Neural crest cell (in vitro differentiated cells): ENCODE measurements at regions not wholly inside any gene's neighbourhood (a gene's known extent, or its start where the extent isn't known, plus 50 kb on each side); places are given as distances from the start of the nearest gene placed in this dataset.

Experiments used
- DNase-seq: peaks from one replicate; pipeline ENCODE4 v3.0.0; 2021; ENCODE audit warnings: low read depth, mixed read lengths, low spot score
- H3K27ac Mint-ChIP-seq: one replicate; pipeline ENCODE4 v1.8.0; 2021; ENCODE audit warnings: mild to moderate bottlenecking, mixed read lengths; ENCODE audit not compliant: unreplicated experiment
- H3K27me3 Mint-ChIP-seq: 2 replicates; pipeline ENCODE4 v1.8.0; 2021; ENCODE audit warnings: low read depth, mild to moderate bottlenecking, mixed read lengths
- H3K36me3 Mint-ChIP-seq: 2 replicates; pipeline ENCODE4 v1.8.0; 2021; ENCODE audit warnings: low read depth, mild to moderate bottlenecking, mixed read lengths
- H3K4me1 Mint-ChIP-seq: 2 replicates; pipeline ENCODE4 v1.8.0; 2021; ENCODE audit warnings: mixed read lengths
- H3K4me3 Mint-ChIP-seq: one replicate; pipeline ENCODE4 v1.8.0; 2021; ENCODE audit warnings: mild to moderate bottlenecking, mixed read lengths
- H3K9me3 Mint-ChIP-seq: 2 replicates; pipeline ENCODE4 v1.8.0; 2021; ENCODE audit warnings: mixed read lengths
- CTCF ChIP-seq: fragments of 200-600 bp; sonication (generic); conservative IDR thresholded peaks from 2 replicates; pipeline ENCODE4 v1.5.0; 2021; ENCODE audit warnings: antibody characterized with exemption, mild to moderate bottlenecking

- Mint-ChIP-seq H3K27me3 (no peaks in the 10 kb centered on the region), H3K36me3 (no peaks in the 10 kb centered on the region), H3K4me3 (no peak overlapping the region), H3K4me1 (peaks cover 6% of the 10 kb centered on the region), H3K27ac (no peak overlapping the region), H3K9me3 (peaks cover 5% of the 10 kb centered on the region)
- DNase-seq = no peak
- TF ChIP-seq CTCF = no peak
These were observed 365.1 kb upstream of the NFE2L3 start for GRCh38 chr7:25786936-25787335.

- H3K36me3 Mint-ChIP-seq = no peaks in the 10 kb centered on the region
- no peaks in the 10 kb centered on the region for H3K27me3 Mint-ChIP-seq
- no peak for TF ChIP-seq CTCF
- no peak overlapping the region for H3K4me3 Mint-ChIP-seq
- no peak for DNase-seq
- peaks cover 5% of the 10 kb centered on the region for H3K9me3 Mint-ChIP-seq
- H3K4me1 Mint-ChIP-seq = peaks cover 6% of the 10 kb centered on the region
- no peak overlapping the region for H3K27ac Mint-ChIP-seq
These were observed 364.7 kb upstream of the NFE2L3 start for GRCh38 chr7:25787336-25787735.

GRCh38 chr7:25788371-25788770 is 363.6 kb upstream of the NFE2L3 start:
- Mint-ChIP-seq H3K27ac (no peak overlapping the region), H3K4me1 (peaks cover 6% of the 10 kb centered on the region), H3K9me3 (peaks cover 9% of the 10 kb centered on the region), H3K36me3 (no peaks in the 10 kb centered on the region), H3K27me3 (no peaks in the 10 kb centered on the region), H3K4me3 (no peak overlapping the region)
- no peak for TF ChIP-seq CTCF
- no peak for DNase-seq

GRCh38 chr7:25788961-25789620 is 362.9 kb upstream of the NFE2L3 start:
- no peak overlapping the region for H3K4me3 Mint-ChIP-seq
- H3K27me3 Mint-ChIP-seq = no peaks in the 10 kb centered on the region
- H3K36me3 Mint-ChIP-seq = no peaks in the 10 kb centered on the region
- peaks cover 6% of the 10 kb centered on the region for H3K4me1 Mint-ChIP-seq
- TF ChIP-seq CTCF = no peak
- peaks cover 9% of the 10 kb centered on the region for H3K9me3 Mint-ChIP-seq
- no peak for DNase-seq
- H3K27ac Mint-ChIP-seq = no peak overlapping the region

- H3K4me1 Mint-ChIP-seq = peaks cover 9% of the 10 kb centered on the region
- H3K4me3 Mint-ChIP-seq = no peak overlapping the region
- no peak for DNase-seq
- peak overlapping the region; percentile 46 for H3K27ac Mint-ChIP-seq
- H3K27me3 Mint-ChIP-seq = no peaks in the 10 kb centered on the region
- peaks cover 9% of the 10 kb centered on the region for H3K9me3 Mint-ChIP-seq
- TF ChIP-seq CTCF = no peak
- no peaks in the 10 kb centered on the region for H3K36me3 Mint-ChIP-seq
These were observed 362.0 kb upstream of the NFE2L3 start for GRCh38 chr7:25789701-25790640.
